ENCODE measurements at regions not wholly inside any gene's neighbourhood (a gene's known extent, or its start where the extent isn't known, plus 50 kb on each side); places are given as distances from the start of the nearest gene placed in this dataset.

- H3K27ac ChIP-seq (ENCODE audit: low read depth in 2 of 2, low read length in 1 of 2), result no peak overlapping the region
- no peaks in the 10 kb centered on the region for H3K27me3 ChIP-seq (ENCODE audit: insufficient read depth)
- H3K4me2 ChIP-seq, result no peak overlapping the region
- DNase-seq, result no peak
- H2AFZ ChIP-seq (ENCODE audit: low read depth), result no peak overlapping the region
- ChIA-PET POLR2A (no interaction called here), CTCF (no interaction called here)
- no peaks in the 10 kb centered on the region for H3K79me2 ChIP-seq (ENCODE audit: insufficient read depth)
- H3K4me3 ChIP-seq (ENCODE audit: low read depth in 2 of 2, low read length in 1 of 2), result no peak overlapping the region
- WGBS (ENCODE audit: low lambda C conversion rate), result 3% methylated on average over 4 of the region's 4 CpGs
- H3K9ac ChIP-seq, result no peak overlapping the region
- H3K9me3 ChIP-seq, result 0 out of 2 replicates have a peak, but pooled peaks cover 3% of the 10 kb centered on the region
- no peaks in the 10 kb centered on the region for H3K4me1 ChIP-seq (ENCODE audit: control insufficient read depth in 1 of 2, insufficient read depth in 2 of 2, low read depth in 1 of 2, low read length in 1 of 2)
- no peaks in the 10 kb centered on the region for H3K9me2 ChIP-seq
- no peaks in the 10 kb centered on the region for H3F3A ChIP-seq (replicated peaks; ENCODE audit: insufficient read depth)
- H3K36me3 ChIP-seq (replicated peaks in 1 of 2; ENCODE audit: control insufficient read depth in 1 of 2, insufficient read depth in 2 of 2, low read length in 1 of 2), result no peaks in the 10 kb centered on the region
- TF ChIP-seq MXI1 (IDR thresholded peaks at IDR 0.05; ENCODE audit: low read depth, low read length), result no peak
- no peak for TF ChIP-seq RCOR1 (IDR thresholded peaks at IDR 0.05; ENCODE audit: low read length)
- no peak for TF ChIP-seq FOSL2 (IDR thresholded peaks at IDR 0.05; ENCODE audit: borderline replicate concordance, low read depth)
- TF ChIP-seq PBX3 (IDR thresholded peaks at IDR 0.05), result no peak
- no peak for TF ChIP-seq TCF12 (IDR thresholded peaks at IDR 0.05)
- no peak for TF ChIP-seq TAF1 (IDR thresholded peaks at IDR 0.05; ENCODE audit: borderline replicate concordance, low read depth, low read length)
- no peak for TF ChIP-seq ELF1 (IDR thresholded peaks at IDR 0.05)
- TF ChIP-seq TEAD4 (IDR thresholded peaks at IDR 0.05; ENCODE audit: borderline replicate concordance, insufficient read depth), result no peak
- no peak for TF ChIP-seq JUND (IDR thresholded peaks at IDR 0.05)
- TF ChIP-seq EZH2phosphoT487 (IDR thresholded peaks at IDR 0.05; ENCODE audit: borderline replicate concordance, low read depth), result no peak
- no peak for TF ChIP-seq NRF1 (IDR thresholded peaks at IDR 0.05; ENCODE audit: low read depth, low read length)
- TF ChIP-seq EP300 (IDR thresholded peaks at IDR 0.05; ENCODE audit: borderline replicate concordance in 1 of 2, low read depth in 1 of 2, low read length in 1 of 2), result no peak
- TF ChIP-seq CTCF (IDR thresholded peaks at IDR 0.05), result no peak
- H4K20me1 ChIP-seq (ENCODE audit: insufficient read depth), result no peaks in the 10 kb centered on the region
These were observed 212.0 kb upstream of the PCSK2 start for GRCh38 chr20:17014756-17015366.

GRCh38 chr20:17017232-17017631 lies 209.6 kb upstream of the PCSK2 start:
- ChIA-PET CTCF (no interaction called here), POLR2A (no interaction called here)
- Histone ChIP-seq H3K27ac (ENCODE audit: low read depth in 2 of 2, low read length in 1 of 2) (no peak overlapping the region), H3K9me3 (0 out of 2 replicates have a peak, but pooled peaks cover 3% of the 10 kb centered on the region), H3K79me2 (ENCODE audit: insufficient read depth) (no peaks in the 10 kb centered on the region), H3K4me1 (ENCODE audit: control insufficient read depth in 1 of 2, insufficient read depth in 2 of 2, low read depth in 1 of 2, low read length in 1 of 2) (no peaks in the 10 kb centered on the region), H3K36me3 (replicated peaks in 1 of 2; ENCODE audit: control insufficient read depth in 1 of 2, insufficient read depth in 2 of 2, low read length in 1 of 2) (no peaks in the 10 kb centered on the region), H3F3A (replicated peaks; ENCODE audit: insufficient read depth) (no peaks in the 10 kb centered on the region), H3K4me2 (no peak overlapping the region), H3K27me3 (ENCODE audit: insufficient read depth) (no peaks in the 10 kb centered on the region), H3K9ac (no peak overlapping the region), H2AFZ (ENCODE audit: low read depth) (no peak overlapping the region), H3K9me2 (no peaks in the 10 kb centered on the region), H4K20me1 (ENCODE audit: insufficient read depth) (no peaks in the 10 kb centered on the region), H3K4me3 (ENCODE audit: low read depth in 2 of 2, low read length in 1 of 2) (no peak overlapping the region)
- DNase-seq, result no peak
- WGBS (ENCODE audit: low lambda C conversion rate), result 28% methylated on average over 2 of the region's 2 CpGs
- no peak for TF ChIP-seq NFIC (IDR thresholded peaks at IDR 0.05; ENCODE audit: borderline replicate concordance)

Data from SK-N-SH (cell line).